ENCODE measurements at regions not wholly inside any gene's neighbourhood (a gene's known extent, or its start where the extent isn't known, plus 50 kb on each side); places are given as distances from the start of the nearest gene placed in this dataset.

GRCh38 chr5:113809626-113810025 is 296.1 kb downstream of the YTHDC2 start:
- H3K9me3 ChIP-seq: no peaks in the 10 kb centered on the region
- no peaks in the 10 kb centered on the region for H3K27me3 ChIP-seq
- no peak for DNase-seq (ENCODE audit: low spot score in 2 of 2)
- H3K4me1 ChIP-seq: peaks cover 0 to 6% of the 10 kb centered on the region in 2 donors
- intact Hi-C loops (cut with DNase I; ENCODE audit: low total_unique reads): no loop called here
- H3K27ac ChIP-seq: no peak overlapping the region
- TF ChIP-seq POLR2A (IDR thresholded peaks at IDR 0.05): no peak
- TF ChIP-seq POLR2AphosphoS5 (IDR thresholded peaks at IDR 0.05): no peak
- TF ChIP-seq CTCF (IDR thresholded peaks at IDR 0.05): no peak
- no peak overlapping the region for H3K4me3 ChIP-seq
- H3K36me3 ChIP-seq: no peaks in the 10 kb centered on the region

- intact Hi-C loops (cut with DNase I; ENCODE audit: low total_unique reads): no loop called here
Measured at GRCh38 chr5:113813466-113813865, 300.0 kb downstream of the YTHDC2 start.

GRCh38 chr5:113817683-113818082 is 304.2 kb downstream of the YTHDC2 start:
- no peaks in the 10 kb centered on the region for H3K9me3 ChIP-seq
- H3K4me3 ChIP-seq: no peak overlapping the region
- H3K27ac ChIP-seq: no peak overlapping the region
- H3K36me3 ChIP-seq: no peaks in the 10 kb centered on the region
- TF ChIP-seq POLR2AphosphoS5 (IDR thresholded peaks at IDR 0.05) (no peak), CTCF (IDR thresholded peaks at IDR 0.05) (no peak), POLR2A (IDR thresholded peaks at IDR 0.05) (no peak)
- H3K27me3 ChIP-seq: no peaks in the 10 kb centered on the region
- no peaks in the 10 kb centered on the region for H3K4me1 ChIP-seq
- intact Hi-C loops (cut with DNase I; ENCODE audit: low total_unique reads): no loop called here
- DNase-seq (ENCODE audit: low spot score in 2 of 2): no peak

More at GRCh38 chr5:113813466-113813865, 300.0 kb downstream of the YTHDC2 start:
- Histone ChIP-seq H3K27ac (no peak overlapping the region), H3K9me3 (no peaks in the 10 kb centered on the region), H3K36me3 (no peaks in the 10 kb centered on the region), H3K27me3 (no peaks in the 10 kb centered on the region), H3K4me1 (no peaks in the 10 kb centered on the region), H3K4me3 (no peak overlapping the region)
- DNase-seq (ENCODE audit: low spot score in 2 of 2): no peak
- TF ChIP-seq POLR2AphosphoS5 (IDR thresholded peaks at IDR 0.05) (no peak), CTCF (IDR thresholded peaks at IDR 0.05) (no peak), POLR2A (IDR thresholded peaks at IDR 0.05) (no peak)

- no peaks in the 10 kb centered on the region for H3K27me3 ChIP-seq
- H3K4me3 ChIP-seq: no peak overlapping the region
- H3K4me1 ChIP-seq: no peaks in the 10 kb centered on the region
- no peak overlapping the region for H3K27ac ChIP-seq
- intact Hi-C loops (cut with DNase I; ENCODE audit: low total_unique reads): no loop called here
- TF ChIP-seq POLR2AphosphoS5 (IDR thresholded peaks at IDR 0.05) (no peak), POLR2A (IDR thresholded peaks at IDR 0.05) (no peak), CTCF (IDR thresholded peaks at IDR 0.05) (no peak)
- DNase-seq (ENCODE audit: low spot score in 2 of 2): no peak
- no peaks in the 10 kb centered on the region for H3K9me3 ChIP-seq
- H3K36me3 ChIP-seq: no peaks in the 10 kb centered on the region
Measured at GRCh38 chr5:113823696-113824095, 310.2 kb downstream of the YTHDC2 start.

- Histone ChIP-seq H3K27ac (no peak overlapping the region), H3K9me3 (no peaks in the 10 kb centered on the region), H3K36me3 (no peaks in the 10 kb centered on the region), H3K4me1 (no peaks in the 10 kb centered on the region), H3K4me3 (no peak overlapping the region), H3K27me3 (no peaks in the 10 kb centered on the region)
- intact Hi-C loops (cut with DNase I; ENCODE audit: low total_unique reads): no loop called here
- TF ChIP-seq POLR2AphosphoS5 (IDR thresholded peaks at IDR 0.05): no peak
- TF ChIP-seq CTCF (IDR thresholded peaks at IDR 0.05): no peak
- TF ChIP-seq POLR2A (IDR thresholded peaks at IDR 0.05): no peak
- no peak for DNase-seq (ENCODE audit: low spot score in 2 of 2)
Measured at GRCh38 chr5:113824307-113824706, 310.8 kb downstream of the YTHDC2 start.

Data from breast epithelium (tissue), 4 donors.